ENCODE measurements at regions not wholly inside any gene's neighbourhood (a gene's known extent, or its start where the extent isn't known, plus 50 kb on each side); places are given as distances from the start of the nearest gene placed in this dataset.

GRCh38 chr4:136463941-136464340 is 1068.4 kb downstream of the PCDH18 start:
- intact Hi-C loops (cut with micrococcal nuclease), result no loop called here
- peaks cover 13% of the 10 kb centered on the region for H3K9me3 ChIP-seq (replicated peaks)
- H3K4me1 ChIP-seq, result no peaks in the 10 kb centered on the region
- TF ChIP-seq, protein P1, sequence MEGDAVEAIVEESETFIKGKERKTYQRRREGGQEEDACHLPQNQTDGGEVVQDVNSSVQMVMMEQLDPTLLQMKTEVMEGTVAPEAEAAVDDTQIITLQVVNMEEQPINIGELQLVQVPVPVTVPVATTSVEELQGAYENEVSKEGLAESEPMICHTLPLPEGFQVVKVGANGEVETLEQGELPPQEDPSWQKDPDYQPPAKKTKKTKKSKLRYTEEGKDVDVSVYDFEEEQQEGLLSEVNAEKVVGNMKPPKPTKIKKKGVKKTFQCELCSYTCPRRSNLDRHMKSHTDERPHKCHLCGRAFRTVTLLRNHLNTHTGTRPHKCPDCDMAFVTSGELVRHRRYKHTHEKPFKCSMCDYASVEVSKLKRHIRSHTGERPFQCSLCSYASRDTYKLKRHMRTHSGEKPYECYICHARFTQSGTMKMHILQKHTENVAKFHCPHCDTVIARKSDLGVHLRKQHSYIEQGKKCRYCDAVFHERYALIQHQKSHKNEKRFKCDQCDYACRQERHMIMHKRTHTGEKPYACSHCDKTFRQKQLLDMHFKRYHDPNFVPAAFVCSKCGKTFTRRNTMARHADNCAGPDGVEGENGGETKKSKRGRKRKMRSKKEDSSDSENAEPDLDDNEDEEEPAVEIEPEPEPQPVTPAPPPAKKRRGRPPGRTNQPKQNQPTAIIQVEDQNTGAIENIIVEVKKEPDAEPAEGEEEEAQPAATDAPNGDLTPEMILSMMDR (IDR thresholded peaks at IDR 0.05; ENCODE audit: borderline replicate concordance), result no peak
- DNase-seq, result no peak
- no peaks in the 10 kb centered on the region for H3K36me3 ChIP-seq
- H3K4me3 ChIP-seq, result no peak overlapping the region
- H3K27ac ChIP-seq (replicated peaks), result no peak overlapping the region
- no peaks in the 10 kb centered on the region for H3K27me3 ChIP-seq (ENCODE audit: low read depth)

GRCh38 chr4:136461533-136461932 is 1070.8 kb downstream of the PCDH18 start:
- no peak overlapping the region for H3K4me3 ChIP-seq
- H3K4me1 ChIP-seq, result no peaks in the 10 kb centered on the region
- H3K9me3 ChIP-seq (replicated peaks), result no peaks in the 10 kb centered on the region
- no peaks in the 10 kb centered on the region for H3K27me3 ChIP-seq (ENCODE audit: low read depth)
- intact Hi-C loops (cut with micrococcal nuclease), result no loop called here
- TF ChIP-seq, protein P1 (IDR thresholded peaks at IDR 0.05; ENCODE audit: borderline replicate concordance), result no peak
- no peaks in the 10 kb centered on the region for H3K36me3 ChIP-seq
- no peak overlapping the region for H3K27ac ChIP-seq (replicated peaks)
- no peak for DNase-seq

GRCh38 chr4:136458326-136458725 is 1074.0 kb downstream of the PCDH18 start:
- Histone ChIP-seq H3K27me3 (ENCODE audit: low read depth) (no peaks in the 10 kb centered on the region), H3K4me3 (no peak overlapping the region), H3K36me3 (no peaks in the 10 kb centered on the region), H3K9me3 (replicated peaks) (no peaks in the 10 kb centered on the region), H3K27ac (replicated peaks) (no peak overlapping the region), H3K4me1 (no peaks in the 10 kb centered on the region)
- intact Hi-C loops (cut with micrococcal nuclease), result no loop called here
- no peak for DNase-seq
- TF ChIP-seq, protein P1 (IDR thresholded peaks at IDR 0.05; ENCODE audit: borderline replicate concordance), result no peak

DNA sequence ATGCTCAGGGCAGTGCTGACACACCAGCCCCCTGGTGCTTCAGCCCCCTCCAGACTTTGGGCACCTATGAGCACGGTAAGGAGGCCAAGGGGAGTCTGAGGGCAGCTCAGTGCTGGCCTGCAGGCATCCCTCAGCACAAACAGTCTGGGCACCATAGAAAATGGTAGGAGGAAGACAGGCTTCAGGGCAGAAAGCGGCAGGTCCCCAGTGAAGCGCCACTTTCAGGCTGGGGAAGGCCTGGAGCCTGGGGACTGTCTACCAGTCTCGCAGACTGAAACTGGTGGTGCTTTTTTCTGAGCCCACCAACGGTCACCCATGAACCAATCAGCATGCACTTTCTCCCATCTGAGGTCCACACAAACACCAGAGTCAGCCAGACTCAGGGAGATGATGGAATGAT is 1074.7 kb downstream of the PCDH18 start:
- Histone ChIP-seq H3K27me3 (ENCODE audit: low read depth) (no peaks in the 10 kb centered on the region), H3K9me3 (replicated peaks) (no peaks in the 10 kb centered on the region), H3K4me3 (no peak overlapping the region), H3K27ac (replicated peaks) (no peak overlapping the region), H3K4me1 (no peaks in the 10 kb centered on the region), H3K36me3 (no peaks in the 10 kb centered on the region)
- TF ChIP-seq, protein P1 (IDR thresholded peaks at IDR 0.05; ENCODE audit: borderline replicate concordance), result no peak
- intact Hi-C loops (cut with micrococcal nuclease), result no loop called here
- no peak for DNase-seq

- no peak overlapping the region for H3K27ac ChIP-seq (replicated peaks)
- no peaks in the 10 kb centered on the region for H3K36me3 ChIP-seq
- no peak for DNase-seq
- no peaks in the 10 kb centered on the region for H3K4me1 ChIP-seq
- intact Hi-C loops (cut with micrococcal nuclease), result no loop called here
- H3K27me3 ChIP-seq (ENCODE audit: low read depth), result no peaks in the 10 kb centered on the region
- H3K9me3 ChIP-seq (replicated peaks), result no peaks in the 10 kb centered on the region
- TF ChIP-seq, protein P1 (IDR thresholded peaks at IDR 0.05; ENCODE audit: borderline replicate concordance), result no peak
- H3K4me3 ChIP-seq, result no peak overlapping the region
These were observed 1075.3 kb downstream of the PCDH18 start for GRCh38 chr4:136457004-136457403.

DNA sequence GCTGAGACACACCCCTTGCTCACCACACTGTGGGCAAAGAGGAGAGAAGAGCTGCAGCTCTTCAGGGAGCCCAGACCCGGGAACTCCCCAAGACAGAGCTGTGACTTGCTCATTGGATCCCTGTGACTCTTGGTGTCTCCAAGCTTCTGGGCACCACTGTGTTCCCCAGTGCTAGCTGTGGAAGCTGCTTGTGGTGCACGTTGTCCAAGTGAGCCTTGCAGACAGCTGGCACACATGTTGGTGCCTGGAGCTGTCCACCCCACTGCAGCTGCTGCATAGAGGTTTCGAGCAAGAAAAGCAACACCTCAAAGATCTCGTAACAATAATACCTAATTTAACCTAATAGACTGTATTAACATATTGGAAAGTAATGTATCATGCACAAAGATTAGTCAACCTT is 1089.3 kb downstream of the PCDH18 start:
- no peak overlapping the region for H3K27ac ChIP-seq (replicated peaks)
- no peaks in the 10 kb centered on the region for H3K4me1 ChIP-seq
- H3K9me3 ChIP-seq (replicated peaks), result no peaks in the 10 kb centered on the region
- no peaks in the 10 kb centered on the region for H3K27me3 ChIP-seq (ENCODE audit: low read depth)
- intact Hi-C loops (cut with micrococcal nuclease), result no loop called here
- H3K4me3 ChIP-seq, result no peak overlapping the region
- no peaks in the 10 kb centered on the region for H3K36me3 ChIP-seq
- DNase-seq, result no peak
- TF ChIP-seq, protein P1 (IDR thresholded peaks at IDR 0.05; ENCODE audit: borderline replicate concordance), result no peak
